ENCODE measurements at regions not wholly inside any gene's neighbourhood (a gene's known extent, or its start where the extent isn't known, plus 50 kb on each side); places are given as distances from the start of the nearest gene placed in this dataset.
"Not testable (repeated sequence)": the region's sequence is repeated elsewhere in the genome, so short reads cannot be mapped to it uniquely, and the experiment has no call there.

DNA sequence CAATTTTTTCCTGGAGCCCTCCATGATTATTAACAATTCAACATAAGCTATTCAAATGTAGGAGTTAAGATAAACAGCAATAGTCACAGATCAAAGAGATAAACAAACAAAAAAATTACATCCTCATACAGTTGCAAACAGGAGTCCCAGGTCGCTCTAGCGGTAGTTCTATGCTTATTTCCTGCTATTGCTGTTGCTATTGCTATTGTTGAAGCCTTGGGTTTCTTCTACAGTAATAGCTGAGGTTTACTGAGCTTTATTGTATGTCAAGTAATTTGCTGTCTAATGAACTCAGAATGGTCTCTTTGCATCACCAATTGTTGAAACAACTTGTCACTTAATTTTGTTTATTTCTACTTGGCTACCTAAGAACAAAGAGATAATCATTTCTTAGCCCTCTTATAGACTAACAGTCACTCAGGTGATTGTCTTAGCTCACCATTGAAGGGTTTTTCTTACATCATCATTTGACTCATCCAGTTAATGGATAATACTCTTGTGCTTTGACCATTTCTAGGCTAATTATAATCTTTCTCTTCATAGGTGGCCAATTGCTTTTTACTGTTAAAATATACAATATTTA lies 654.6 kb downstream of the MECOM start:
- DNase-seq (ENCODE audit: low read depth): no peak
- no peak overlapping the region for H3K4me3 ChIP-seq (ENCODE audit: low read depth, low read length)
- TF ChIP-seq CTCF (IDR thresholded peaks at IDR 0.05; ENCODE audit: control insufficient read depth, extremely low read depth, insufficient read depth): no peak

DNA sequence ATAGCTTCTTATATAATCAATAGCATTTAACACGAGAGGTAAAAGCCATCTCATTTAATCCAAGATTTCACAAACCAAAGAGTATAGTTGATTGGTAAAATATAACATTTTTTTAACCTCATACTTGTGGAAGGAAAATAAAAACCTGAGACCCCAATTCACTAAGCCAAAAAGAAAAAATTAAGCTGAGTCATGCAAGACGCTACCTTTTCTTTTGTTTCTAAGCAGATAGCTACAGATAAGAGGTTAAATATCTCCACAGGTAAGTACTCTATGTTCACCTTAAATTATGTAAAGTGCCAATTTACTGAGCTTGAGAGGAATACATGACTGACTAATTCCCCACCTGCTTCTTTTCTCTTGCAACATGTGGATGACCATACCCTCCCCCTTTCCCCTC lies 656.4 kb downstream of the MECOM start:
- no peak for TF ChIP-seq CTCF (IDR thresholded peaks at IDR 0.05; ENCODE audit: control insufficient read depth, extremely low read depth, insufficient read depth)
- no peak overlapping the region for H3K4me3 ChIP-seq (ENCODE audit: low read depth, low read length)
- no peak for DNase-seq (ENCODE audit: low read depth)

- H3K4me3 ChIP-seq (ENCODE audit: low read depth, low read length); DNase-seq (ENCODE audit: low read depth): not testable (repeated sequence)
These were observed 657.1 kb downstream of the MECOM start for GRCh38 chr3:169006398-169006797.

DNA sequence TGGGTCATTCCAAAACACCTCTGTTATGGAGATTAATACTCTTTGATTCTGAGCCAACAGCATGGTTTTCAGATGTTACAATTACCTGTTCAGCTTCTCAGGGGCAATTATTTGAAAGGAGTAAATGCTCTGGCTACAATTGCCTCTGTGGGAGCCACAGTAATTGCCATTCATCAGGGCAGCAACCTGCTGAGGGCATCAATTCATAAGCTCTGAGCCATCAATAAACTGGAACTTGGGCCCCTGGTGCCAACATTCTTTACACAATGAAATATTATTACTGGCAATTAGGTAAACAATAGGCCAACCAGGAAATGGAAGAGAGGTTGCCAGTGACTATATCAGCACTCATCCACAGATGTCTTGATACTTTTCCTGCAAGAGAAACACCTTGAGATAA lies 660.8 kb downstream of the MECOM start:
- DNase-seq (ENCODE audit: low read depth): peak; percentile 35
- TF ChIP-seq CTCF (IDR thresholded peaks at IDR 0.05; ENCODE audit: control insufficient read depth, extremely low read depth, insufficient read depth): no peak
- H3K4me3 ChIP-seq (ENCODE audit: low read depth, low read length): no peak overlapping the region

DNA sequence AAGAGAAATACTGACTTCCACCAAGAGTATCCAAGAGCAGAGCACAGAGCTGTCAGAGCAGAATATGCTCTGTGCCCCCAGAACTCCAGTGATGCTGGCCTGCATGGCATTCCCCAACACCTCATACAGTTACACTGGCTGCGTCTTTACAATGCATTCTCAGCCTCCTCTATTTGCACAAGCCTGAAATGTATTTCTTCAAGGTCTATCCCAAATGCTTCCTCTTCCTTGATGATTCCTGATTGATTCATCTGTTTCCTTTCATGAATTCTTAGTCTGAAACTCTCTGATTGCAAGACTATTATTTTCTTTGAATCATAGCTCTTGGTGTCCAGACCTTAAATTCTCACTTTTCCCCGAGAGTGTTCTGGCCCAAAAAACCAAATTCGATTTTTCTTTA lies 664.7 kb downstream of the MECOM start:
- no peak for TF ChIP-seq CTCF (IDR thresholded peaks at IDR 0.05; ENCODE audit: control insufficient read depth, extremely low read depth, insufficient read depth)
- H3K4me3 ChIP-seq (ENCODE audit: low read depth, low read length): no peak overlapping the region
- DNase-seq (ENCODE audit: low read depth): no peak

- DNase-seq (ENCODE audit: low read depth): no peak
- TF ChIP-seq CTCF (IDR thresholded peaks at IDR 0.05; ENCODE audit: control insufficient read depth, extremely low read depth, insufficient read depth): no peak
- H3K4me3 ChIP-seq (ENCODE audit: low read depth, low read length): no peak overlapping the region
These were observed 666.0 kb downstream of the MECOM start for GRCh38 chr3:168997488-168997887.

- no peak for DNase-seq (ENCODE audit: low read depth)
- no peak for TF ChIP-seq CTCF (IDR thresholded peaks at IDR 0.05; ENCODE audit: control insufficient read depth, extremely low read depth, insufficient read depth)
- H3K4me3 ChIP-seq (ENCODE audit: low read depth, low read length): no peak overlapping the region
These were observed 666.9 kb downstream of the MECOM start for GRCh38 chr3:168996622-168997021.
